ENCODE measurements at regions not wholly inside any gene's neighbourhood (a gene's known extent, or its start where the extent isn't known, plus 50 kb on each side); places are given as distances from the start of the nearest gene placed in this dataset.

DNA sequence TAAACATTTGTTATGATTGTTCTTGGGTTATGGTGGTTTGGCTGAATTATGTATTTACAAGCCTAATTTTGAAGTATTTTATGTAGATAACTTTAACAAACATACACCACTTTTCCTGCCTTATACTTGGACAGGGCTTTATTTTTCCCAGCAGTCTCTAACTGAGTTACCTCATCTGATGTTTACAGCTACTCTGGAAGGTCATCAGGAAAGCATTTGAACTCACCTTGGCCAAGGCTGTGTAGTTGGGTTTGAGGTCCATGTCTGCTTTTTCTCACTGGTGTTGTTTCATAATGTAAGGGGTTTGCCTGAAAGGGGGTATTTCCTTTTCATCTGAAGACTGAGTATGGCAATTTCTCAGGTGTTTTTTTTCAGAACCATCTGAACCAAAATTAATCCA, 193.5 kb downstream of the RWDD3 start:
- DNase-seq (ENCODE audit: low read depth in 2 of 2), result no peak

DNA sequence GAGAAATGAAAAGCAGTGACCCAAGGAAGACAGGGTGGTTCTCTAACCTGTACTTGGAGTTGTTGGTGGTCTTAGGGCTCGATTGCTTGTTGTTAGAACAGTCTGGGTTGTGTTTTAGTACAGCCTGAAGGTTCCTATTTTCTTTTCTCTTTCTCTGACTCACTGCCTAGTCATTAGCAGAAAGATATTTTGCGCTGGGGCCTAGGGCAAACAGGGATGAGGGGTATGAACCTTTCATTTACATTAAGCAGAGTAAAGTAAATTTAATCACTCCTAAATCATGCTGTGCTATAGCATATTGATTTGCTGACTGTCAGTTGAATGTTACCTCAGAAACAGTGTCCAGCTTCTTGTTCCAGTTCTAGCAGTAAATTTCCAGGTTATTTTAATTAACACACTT, 197.2 kb downstream of the RWDD3 start:
- no peak for DNase-seq (ENCODE audit: low read depth in 2 of 2)

DNA sequence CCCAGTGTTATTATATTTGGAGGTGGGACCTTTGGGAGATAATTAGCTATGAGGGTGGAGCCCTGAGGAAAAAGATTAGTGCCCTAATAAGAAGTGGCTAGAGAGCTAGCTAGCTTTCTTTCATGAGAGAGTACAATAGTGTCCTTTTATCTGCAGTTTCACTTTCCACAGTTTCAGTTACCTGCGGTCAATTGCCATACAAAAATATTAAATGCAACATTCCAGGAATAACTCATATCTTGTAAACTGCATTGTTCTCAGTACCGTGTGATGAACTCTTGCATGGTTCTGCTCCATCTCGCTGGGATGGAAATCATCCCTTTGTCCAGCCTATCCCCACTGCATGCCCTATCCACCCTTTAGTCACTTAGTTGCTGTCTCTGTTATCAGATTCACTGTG, 201.6 kb downstream of the RWDD3 start:
- no peak for DNase-seq (ENCODE audit: low read depth in 2 of 2)

DNA sequence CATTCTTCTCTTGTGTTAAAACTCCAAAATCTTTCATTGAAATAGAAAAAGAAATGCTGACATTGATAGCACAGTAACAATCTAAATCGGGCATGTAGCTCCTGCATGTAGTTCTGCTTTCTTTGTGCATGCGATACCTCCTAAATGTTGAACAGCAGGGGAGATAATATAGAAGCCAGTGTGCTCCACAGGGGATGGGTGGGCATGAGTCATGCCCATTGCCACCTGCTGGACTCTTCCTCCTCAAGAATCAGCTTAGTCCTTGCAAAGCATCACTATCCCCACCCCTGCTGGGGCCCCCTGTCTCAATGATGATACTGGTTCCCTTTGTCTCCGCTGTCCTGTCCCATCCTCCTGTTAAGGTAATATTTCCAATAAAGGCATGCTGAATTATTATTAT, 203.0 kb downstream of the RWDD3 start:
- DNase-seq (ENCODE audit: low read depth in 2 of 2), result no peak

DNA sequence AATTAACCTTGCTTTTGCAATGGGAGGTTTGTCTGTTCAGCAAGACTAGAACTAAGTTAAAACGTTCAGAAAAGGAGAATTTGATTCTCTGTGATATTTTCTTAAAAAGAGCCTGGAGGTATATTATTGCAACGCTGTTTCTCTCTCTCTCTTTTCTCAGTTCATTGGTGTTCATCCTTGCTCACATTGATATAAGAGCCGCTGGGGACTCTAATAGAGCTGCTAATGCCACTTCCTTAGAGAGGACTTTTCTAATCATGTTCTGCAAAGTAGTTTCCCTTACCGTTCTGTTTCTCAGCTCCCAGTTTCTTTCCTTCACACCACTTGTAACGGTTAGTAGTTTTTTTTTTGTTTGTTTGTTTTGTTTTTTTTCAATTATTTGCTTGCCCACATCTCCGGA, 203.8 kb downstream of the RWDD3 start:
- no peak for DNase-seq (ENCODE audit: low read depth in 2 of 2)

DNA sequence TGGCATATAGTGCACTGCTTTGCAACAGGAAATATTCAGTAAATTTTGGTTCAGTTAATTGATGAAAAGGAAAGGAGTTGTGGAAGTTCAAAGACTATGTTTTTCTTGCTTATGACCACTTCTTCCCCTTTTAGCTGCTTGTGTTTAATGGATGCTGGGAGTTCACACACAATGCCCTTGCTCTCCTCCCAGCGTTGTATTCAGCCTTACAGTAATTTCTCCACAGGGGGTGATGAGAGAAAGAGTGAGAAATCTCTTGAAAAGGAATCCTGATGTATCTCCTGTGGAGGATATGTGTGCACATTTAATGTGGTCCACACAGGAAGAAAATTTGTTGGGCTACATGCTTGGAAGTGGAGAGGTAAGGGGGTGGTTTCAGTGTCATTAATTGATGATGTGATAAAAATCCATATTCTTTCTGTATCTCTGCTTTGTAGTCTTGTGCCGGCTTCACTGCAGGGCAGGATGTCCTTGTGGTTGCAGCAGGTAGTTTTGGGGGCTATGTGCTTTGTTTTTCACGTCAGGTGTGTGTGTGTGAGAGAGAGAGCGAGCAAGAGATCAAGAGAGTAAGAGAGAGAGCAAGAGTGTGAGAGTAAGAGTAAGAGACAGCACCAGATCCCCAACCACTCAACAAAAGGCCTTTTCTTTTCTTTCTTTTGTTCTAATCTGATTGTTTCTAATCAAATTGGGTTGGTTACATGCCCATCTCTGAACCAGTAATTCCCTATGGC, 204.4 kb downstream of the RWDD3 start:
- DNase-seq (ENCODE audit: low read depth in 2 of 2), result no peak

DNA sequence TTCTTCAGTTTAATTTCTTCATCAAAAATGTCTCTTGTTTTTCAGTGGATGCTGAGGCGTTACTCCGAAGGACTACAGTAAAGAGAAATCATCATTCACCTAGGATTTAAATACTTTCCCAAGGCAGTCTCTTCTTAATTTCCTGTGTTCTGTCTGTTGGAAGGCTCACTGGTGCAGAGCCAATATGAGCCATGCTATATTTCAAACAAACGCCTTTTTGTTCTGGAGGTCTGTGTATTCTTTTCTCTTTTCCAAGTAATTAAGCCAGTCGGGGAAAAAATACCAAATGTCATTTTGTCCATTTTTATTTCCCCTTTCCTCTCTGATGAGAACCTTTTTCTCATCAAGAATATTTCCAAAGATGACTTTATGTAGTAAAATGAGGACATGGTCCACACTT, 206.5 kb downstream of the RWDD3 start:
- no peak for DNase-seq (ENCODE audit: low read depth in 2 of 2)

DNA sequence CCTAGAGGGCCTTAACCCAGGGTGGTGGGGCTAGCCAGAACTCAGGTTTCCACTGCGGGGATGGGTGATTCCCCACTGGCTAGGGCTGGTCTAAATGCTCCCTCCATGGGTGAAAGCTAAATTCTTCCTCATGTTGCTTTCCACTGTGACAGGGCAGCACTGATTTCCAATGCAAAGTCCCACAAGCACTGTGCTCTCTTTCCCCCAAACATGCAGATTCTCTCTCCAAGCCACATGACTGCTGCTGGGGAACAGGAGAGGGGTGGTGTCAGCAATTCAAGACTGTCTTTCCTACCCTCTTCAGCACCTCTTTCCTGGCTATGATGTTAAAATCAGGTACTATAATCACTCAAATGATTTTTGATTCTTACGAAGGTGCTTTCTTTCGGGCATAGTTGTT, 215.5 kb downstream of the RWDD3 start:
- DNase-seq (ENCODE audit: low read depth in 2 of 2), result no peak

DNA sequence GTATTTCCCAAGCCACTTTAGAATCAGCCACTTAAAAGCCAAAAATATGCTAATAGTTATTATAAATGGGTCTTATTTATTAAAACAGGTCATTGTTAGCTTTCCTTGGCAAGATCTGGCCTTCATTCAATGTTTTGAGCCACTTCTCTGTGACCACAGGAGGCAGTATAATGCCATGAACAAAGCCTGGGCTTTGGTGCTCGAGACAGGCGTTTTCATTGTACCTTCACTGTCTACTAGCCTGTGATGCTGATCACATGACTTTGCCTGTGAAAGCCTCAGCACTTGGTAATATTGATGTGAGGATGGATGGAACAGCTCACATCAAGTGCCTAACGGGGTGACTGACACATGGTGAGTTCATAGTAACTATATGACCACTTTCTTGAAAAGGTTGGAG, 217.0 kb downstream of the RWDD3 start:
- DNase-seq (ENCODE audit: low read depth in 2 of 2), result no peak

DNA sequence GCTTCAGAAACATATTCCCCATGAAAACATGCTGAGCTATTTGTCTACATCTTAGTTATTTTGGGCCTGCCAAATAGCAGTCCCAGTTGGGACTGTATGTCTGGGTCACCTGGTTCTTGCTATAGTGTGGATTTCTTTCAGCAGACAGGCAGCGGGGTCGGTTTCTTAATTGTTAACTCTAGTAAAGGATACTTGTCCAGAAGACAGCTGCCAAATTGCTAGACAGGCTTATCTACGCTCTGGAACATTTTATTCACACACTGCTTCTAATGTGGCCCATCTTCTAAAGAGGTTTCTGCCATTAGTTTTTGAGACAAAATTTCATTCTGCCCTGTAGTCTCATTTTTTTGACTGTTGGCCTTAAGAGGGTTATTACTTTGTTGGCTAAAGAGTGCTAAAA, 217.9 kb downstream of the RWDD3 start:
- no peak for DNase-seq (ENCODE audit: low read depth in 2 of 2)

DNA sequence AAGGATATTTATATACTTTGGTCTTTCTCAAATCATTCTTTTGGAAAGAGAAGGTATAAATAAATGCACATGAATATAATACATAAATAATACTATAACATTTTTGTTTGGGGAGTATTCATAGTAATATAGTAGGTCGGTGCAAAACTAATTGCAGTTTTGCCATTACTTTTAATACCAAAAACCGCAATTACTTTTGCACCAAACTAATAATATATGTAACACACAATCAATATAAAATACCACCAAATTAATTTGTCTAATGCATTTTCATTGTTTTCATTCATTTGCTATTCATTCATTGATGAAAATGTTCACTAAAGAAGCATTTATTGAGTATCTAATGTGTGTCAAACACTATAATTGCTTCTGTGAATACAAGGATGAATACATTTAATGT, 219.0 kb downstream of the RWDD3 start:
- DNase-seq (ENCODE audit: low read depth in 2 of 2), result no peak

DNA sequence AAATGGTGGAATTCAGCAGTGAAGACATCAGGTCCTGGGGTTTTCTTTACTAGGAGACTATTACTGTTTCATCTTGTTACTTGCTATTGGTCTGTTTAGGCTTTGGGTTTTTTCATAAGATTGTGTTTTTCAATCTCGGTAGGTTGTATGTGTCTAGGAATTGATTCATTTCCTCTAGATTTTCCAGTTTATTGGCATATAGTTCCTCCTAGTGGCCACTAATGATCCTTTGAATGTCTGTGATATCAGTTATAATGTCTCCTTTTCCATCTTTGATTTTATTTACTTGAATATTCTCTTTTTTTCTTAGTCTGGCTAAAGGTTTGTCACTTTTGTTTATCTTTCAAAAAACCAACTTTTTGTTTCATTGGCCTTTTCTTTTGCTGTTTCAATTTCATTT, 233.0 kb downstream of the RWDD3 start:
- DNase-seq (ENCODE audit: low read depth in 2 of 2), result no peak

DNA sequence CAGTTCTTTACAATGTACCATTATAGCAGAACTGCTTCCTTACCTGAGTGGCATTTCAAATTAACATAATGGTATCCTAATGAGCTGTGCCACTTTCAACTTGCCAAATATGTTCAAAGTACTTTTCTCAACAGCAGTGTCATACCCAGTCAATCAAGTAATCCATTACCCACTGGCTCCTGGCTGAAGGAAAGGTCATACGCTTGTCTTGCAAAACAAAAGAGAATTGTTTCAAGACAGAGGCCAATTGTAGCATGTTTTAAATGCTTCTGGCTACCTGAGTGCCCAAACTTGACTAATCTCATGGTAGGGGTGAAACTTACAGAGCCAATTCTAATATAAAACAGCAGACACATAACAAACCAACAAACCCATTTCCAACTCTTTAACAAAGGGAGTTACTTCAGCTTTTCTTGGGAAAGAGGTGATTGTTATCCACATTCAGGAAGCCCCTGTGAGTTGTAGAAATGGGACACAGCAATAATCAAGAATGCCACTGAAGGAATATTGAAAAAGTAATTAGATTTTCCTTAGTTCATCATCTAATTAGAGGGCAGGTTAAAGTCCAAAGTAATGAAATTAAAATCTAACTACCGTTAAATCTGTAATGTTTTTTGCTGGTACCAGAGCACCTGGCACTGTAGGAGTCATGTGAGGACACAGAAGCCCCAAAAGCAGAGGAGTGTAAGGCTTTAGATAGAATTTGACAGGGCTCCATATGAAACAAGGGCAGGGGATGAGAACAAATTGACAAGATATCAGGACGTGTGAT, 241.9 kb downstream of the RWDD3 start:
- DNase-seq (ENCODE audit: low read depth in 2 of 2), result no peak

DNA sequence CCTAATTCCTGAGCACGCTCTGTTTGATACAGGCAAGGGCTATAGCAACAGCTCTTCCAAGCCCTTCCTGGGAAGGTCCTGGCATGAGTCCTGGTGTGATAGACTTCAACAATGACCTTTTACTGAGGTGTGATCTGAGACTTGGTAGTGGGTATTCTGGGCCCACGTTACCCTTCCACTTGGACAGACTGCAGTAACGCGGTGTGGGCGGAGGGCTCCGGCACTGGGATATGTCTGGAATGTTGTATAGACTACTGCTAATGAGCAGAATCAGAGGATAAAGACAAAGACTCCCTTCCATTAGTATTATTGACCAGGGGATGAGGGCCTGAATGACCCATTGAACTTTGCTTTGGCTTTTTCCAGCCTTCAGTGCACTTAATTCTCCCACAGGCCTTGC, 262.3 kb downstream of the RWDD3 start:
- no peak for DNase-seq (ENCODE audit: low read depth in 2 of 2)

DNA sequence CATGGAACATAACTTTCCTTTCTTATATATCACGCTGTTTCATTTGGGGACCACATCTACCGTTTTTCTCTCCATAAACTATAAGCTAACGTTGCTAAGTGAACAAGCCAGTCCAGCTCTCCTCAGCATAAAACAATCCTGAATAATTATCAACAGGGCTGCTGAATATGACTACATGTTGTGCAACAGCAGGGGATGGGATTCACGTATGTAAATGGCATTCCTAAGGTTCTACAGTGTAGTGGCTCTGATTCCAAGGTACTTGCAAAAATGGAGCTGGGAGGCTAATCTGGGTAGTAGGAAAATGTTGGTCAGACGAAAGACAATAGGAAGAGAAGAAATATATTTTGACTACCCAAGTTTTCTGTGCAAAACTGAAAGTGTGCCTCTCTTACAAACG, 262.8 kb downstream of the RWDD3 start:
- DNase-seq (ENCODE audit: low read depth in 2 of 2), result no peak

DNA sequence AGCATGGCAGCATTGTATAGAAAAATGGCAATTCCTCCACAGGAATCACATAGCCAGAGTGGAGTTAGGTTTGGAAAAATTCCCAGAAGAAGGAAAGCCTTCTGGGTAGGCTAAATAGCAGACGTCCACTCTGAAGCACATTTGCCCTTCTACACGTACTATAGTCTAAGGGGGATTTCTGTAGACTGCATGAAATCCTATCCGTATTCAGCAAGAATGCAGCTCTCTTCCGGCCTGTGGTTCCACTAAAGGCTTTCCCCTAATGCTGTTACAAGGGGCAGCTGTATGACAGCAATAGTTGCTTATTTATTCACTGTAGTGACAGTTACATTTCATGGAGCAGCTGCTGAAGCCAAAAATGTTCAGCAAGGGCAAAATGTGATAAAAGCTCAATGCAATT, 263.6 kb downstream of the RWDD3 start:
- no peak for DNase-seq (ENCODE audit: low read depth in 2 of 2)

DNA sequence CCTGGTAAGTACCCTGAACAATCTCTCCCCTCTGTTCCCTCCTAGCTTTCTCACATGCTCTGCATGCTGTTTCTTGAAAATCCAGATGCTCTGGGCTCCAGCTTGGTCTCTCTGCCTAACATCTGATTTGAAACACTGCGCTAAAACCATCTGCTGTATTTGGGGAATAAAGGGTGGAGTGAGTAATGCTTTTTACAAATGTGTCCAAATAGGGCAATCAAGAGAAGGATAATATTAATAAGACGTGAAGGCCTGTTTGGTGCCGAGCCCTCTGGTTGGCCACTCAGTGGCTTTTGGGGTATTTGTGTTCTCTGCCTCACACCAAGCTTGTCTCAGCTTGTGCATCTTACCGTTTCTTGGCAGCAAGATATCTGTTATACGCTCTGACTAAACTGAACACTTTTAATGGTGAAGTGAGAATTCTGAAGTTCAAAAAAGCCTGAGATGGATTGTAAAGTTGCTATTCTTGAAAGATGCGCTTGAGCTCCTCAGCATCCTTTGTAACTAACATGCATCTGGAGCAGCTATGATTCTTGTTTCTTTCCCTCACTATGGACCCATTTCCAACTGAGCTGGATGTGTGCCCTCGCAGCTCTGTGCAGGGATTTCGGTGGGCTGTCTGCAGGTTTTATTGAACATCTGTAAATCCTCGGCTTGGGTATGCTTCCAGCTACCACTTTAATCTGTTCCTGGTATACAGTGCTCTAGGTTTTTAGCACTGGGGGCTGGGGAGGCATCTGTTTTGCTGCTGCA, 269.4 kb downstream of the RWDD3 start:
- no peak for DNase-seq (ENCODE audit: low read depth in 2 of 2)

DNA sequence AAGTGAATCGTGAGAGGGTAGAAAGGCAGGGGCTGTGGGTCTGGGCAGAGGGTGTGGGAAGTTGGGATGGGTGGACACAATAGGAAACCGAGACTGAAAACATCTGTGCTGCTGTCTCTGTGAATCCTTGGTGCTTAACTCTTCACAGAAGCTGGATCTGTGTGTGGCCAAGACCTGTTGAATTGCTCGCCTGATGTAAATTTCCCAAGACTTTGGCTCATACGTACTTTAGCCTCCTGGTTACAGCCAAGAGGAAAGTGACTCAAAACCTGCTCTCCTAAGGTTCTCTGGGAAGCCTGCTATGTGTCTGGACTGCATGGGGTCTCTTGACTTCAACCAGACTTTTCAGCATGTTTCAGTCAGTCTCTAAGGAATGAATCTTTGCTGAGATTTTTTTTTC, 270.3 kb downstream of the RWDD3 start:
- no peak for DNase-seq (ENCODE audit: low read depth in 2 of 2)

DNA sequence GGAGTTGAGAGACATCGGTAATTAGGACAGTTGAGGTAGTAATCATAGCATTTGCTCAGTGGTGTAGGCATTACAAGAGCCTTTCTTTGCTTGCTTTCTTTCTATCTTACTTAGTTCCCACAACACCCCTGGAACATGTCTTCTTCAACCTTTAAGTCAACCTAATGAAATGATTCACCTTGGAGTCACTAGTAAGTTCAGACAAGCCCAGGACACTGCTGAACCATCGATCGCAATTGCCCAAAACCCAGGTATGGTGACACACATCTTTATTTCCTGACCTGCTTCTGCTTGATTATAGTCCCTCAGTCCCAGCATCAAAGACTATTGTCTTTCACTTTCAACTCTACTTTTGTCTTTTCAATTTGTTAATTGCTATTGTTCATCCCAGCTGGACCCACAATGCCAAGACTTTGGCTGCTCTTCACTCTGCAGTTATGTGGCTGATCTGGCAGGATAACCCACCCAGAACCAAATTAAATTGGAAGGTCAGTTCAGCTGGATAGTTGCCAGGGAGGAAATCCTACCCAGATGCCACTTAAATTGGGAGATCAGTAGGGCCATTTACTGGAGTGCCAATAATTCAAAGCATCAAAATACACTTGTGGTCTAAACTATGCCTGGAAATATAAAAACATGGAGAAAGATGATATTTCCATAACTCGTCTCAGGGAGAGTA, 272.9 kb downstream of the RWDD3 start:
- no peak for DNase-seq (ENCODE audit: low read depth in 2 of 2)

DNA sequence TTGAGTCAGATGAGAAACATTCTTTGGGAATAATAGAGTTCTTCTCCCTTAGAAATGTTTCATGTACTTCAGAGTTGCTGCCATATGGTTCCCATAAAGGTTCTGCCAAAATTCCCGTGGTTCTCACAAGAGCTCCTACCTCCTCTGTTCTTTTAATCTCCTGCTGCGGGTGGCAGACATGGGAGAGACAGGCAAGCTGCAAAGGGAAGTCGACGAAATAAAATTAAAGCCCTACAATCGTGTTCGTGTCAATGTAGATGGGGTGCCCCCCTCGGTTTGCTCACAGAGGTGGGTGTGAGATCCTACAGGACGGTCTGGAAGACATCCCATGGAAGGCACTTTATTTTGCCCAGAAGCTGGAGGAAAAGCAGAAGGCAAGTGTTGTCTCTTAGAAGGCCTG, 276.0 kb downstream of the RWDD3 start:
- no peak for DNase-seq (ENCODE audit: low read depth in 2 of 2)

DNA sequence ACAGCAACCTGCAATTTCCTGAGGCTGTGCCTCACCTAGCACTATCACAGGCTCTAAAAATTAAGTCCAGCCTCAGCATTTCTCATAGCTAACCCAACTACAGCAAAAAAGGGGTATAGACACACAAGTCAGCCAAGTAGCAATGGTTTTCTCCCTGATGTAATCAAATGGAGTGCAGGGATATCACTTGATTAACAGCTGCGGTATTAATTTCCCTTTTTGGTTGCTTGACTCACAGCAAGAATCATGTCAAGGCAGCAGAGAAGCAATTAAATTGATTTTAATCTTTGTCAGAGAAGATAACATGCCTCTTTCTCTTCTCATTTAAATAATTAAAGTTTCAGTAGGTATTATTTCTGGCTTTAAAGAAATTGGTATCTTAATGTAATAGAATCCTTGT, 278.9 kb downstream of the RWDD3 start:
- DNase-seq (ENCODE audit: low read depth in 2 of 2), result no peak

DNA sequence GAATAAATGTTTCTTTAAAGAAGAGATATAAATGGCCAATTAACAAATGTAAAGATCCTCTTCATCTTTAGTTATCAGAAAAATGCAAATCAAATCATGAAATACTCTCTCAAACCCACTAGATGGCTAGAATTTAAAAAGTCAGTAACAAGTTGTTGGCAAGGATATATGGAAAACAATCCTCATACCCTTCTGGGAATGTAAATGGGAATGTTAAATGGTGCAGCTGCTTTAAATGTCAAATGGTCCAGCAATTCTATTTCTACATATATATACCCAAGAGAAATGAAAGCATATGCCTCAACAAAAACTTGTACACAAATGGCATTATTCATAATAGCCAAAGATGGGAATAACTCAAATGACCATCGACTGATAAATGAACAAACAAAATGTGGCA, 283.5 kb downstream of the RWDD3 start:
- no peak for DNase-seq (ENCODE audit: low read depth in 2 of 2)
